HG02610 (cell line): ENCODE measurements at regions not wholly inside any gene's neighbourhood (a gene's known extent, or its start where the extent isn't known, plus 50 kb on each side); places are given as distances from the start of the nearest gene placed in this dataset.

Experiments used
- ATAC-seq: cut with Tn5 transposase; IDR thresholded peaks from one replicate; pipeline ENCODE4 v1.9.1; 2021; ENCODE audit warnings: mild to moderate bottlenecking, moderate library complexity; ENCODE audit not compliant: unreplicated experiment

DNA sequence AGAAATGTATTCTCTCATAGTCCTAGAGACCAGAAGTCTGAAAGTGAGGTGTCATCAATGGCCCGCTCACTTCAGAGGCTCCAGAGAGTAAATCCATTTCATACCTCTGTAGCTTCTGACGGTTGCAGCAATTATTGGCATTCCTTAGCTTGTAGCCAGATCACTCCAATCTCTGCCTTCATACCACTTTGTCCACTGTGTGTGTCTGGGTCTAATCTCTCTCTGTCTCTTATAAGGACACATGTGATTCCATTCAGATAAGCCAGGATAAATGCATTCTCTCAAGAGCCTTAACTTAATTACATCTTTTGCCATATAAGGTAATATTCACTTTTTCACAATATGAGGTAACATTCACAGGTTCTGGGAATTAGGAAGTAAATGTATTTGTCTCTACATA, 365.7 kb downstream of the GXYLT1 start:
- no peak for ATAC-seq

GRCh38 chr12:41777064-41777790, 367.4 kb downstream of the GXYLT1 start:
- no peak for ATAC-seq

DNA sequence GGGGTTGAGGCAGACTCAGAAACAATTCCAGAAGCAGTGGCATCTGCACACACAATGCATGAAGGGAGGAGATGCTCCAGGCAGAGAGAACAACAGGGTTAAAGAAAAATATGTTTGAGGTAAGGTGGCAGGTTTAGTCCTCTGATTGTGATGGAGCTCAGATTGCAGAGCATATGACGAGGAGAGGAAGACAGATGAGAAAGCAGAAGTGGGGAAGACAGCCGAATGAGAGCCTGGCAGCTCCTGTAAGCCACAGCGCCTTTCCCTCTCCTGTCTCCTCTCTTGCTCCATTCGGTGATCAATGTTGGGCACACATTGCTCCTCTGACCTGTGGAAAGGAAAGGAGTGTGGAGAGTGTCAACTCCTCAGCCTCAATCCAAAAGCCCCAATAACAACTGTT, 372.2 kb downstream of the GXYLT1 start:
- no peak for ATAC-seq

DNA sequence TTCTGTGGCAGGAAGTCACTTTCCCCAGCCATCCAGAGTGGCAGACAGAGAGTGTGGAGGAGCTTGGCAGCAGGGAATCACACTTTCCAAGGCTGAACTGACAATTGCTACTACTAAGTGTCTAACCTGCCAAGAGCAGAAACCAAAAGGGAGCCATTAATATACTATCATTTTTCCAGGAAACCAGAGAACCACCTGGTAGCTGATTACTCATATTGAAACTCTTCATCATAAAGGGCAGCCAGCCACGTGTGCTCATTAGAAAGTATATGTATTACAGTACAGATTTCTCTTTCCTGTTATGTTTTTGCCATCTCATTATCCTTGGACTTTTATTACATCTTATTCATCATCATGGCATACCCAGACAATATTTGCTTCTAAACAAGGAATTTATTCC, 374.9 kb downstream of the GXYLT1 start:
- ATAC-seq, result peak; percentile 57

GRCh38 chr12:41768456-41768855, 376.2 kb downstream of the GXYLT1 start:
- no peak for ATAC-seq

DNA sequence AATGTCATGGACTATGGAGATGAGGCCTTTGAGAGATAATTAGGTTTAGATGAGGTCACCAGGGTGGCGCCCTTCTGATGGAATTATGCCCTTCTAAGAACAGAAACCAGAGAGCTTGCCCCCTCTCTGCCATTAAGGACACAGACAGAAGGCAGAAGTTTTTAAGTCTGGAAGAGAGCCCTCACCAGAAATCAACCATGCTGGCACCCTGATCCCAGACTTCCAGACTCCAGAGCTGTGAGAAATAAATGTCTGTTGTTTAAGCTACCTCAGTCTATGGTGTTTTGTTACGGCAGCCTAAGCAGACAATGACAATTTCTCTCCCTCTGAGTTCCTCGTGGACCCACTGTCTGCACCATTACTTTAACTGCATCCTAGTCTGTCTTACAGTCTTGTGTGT, 382.0 kb downstream of the GXYLT1 start:
- no peak for ATAC-seq

DNA sequence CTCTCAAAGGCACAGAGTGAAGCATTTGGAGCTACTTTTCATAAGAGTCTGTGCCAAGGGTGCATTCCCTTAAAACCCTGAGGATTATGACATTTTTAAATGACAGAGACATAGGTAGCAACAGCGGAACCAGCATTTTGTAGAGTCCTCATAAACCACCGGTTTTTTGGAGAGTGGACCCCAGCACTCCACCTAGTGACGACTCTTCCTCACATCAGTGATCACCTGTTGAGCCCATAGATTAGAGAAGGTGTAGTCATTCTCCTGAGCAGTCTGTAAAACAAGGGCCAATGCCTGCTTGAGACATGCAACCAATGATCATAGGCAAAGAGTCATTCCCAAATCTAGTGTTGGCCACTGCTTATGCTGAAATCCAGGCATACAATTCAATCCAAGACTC, 399.1 kb downstream of the GXYLT1 start:
- ATAC-seq, result no peak

GRCh38 chr12:41743835-41744234, 400.8 kb downstream of the GXYLT1 start:
- ATAC-seq, result no peak

DNA sequence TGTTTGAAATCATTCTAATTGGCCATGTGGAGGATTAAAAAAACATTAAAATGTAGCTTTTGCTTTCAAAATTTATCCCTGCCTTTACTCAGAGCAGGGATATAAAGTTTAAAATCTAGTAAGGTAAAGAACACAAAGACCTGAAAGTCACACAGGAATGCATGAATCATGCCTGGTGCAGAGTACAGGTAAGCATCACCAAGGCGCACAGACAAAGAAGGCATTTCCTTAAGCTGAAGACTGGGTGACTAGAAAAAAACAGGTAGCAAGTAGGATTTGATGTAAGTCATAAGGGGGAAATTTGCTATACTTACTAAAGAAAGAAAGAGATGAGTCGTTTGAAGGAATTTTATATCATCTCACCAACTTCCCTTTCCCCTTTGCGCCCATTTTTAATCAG, 405.6 kb downstream of the GXYLT1 start:
- no peak for ATAC-seq

DNA sequence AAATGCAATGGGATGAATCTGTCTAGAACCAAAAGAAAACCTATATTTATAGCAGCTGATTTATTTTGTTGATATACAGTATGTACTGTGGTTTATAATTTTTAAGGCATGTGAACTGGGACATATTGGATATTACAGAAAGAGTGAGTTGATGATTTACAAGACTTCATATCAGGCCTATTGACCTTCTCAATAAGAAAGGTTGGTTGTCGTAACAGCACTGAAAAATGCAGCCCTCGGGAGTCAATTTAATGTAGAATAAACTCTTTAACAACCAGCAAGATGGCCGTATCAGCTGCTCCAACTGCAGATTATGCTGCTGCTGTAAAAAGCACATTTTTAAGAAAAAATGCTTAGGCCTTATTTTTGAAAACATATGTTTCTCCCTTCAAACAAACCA, 407.3 kb downstream of the GXYLT1 start:
- no peak for ATAC-seq

GRCh38 chr12:41736436-41736835, 408.2 kb downstream of the GXYLT1 start:
- ATAC-seq, result no peak

DNA sequence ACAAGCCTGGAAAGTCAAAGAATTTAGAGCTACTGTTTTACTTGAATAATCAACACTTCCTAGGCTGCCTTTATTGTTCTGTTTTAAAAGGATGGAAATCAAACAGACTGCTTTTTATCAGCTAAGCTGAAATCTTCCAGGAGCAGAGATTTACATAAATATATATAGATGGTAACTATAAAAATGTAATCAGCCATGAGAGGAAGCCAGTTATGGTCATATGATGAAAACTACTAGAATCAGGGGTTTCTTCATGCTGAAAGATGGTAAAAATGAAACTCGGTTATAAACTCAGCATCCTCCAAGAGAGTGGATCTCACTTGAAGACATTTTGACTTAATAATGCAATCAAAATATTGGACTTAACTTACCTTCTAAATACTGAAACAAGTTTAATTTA, 413.0 kb downstream of the GXYLT1 start:
- no peak for ATAC-seq

DNA sequence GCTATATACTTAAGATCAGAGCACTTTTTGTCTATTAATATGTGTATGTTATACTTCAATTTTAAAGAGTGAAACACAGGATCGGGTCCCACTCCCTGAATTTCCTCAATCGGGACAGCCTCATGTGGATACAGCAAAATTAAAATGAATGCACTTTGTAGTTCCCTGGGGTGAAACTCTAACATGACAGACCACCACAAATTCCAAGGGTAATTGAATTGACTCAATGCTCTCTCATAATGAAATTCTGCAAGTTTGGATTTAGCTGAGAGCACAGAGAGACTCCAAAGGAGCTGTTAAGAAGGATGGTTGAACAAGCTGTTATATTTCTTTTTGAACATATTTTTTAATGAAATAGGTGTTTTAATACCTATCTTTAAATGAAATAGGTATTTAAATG, 413.6 kb downstream of the GXYLT1 start:
- no peak for ATAC-seq

- no peak for ATAC-seq
Measured at GRCh38 chr12:41724216-41724615, 420.5 kb downstream of the GXYLT1 start.

DNA sequence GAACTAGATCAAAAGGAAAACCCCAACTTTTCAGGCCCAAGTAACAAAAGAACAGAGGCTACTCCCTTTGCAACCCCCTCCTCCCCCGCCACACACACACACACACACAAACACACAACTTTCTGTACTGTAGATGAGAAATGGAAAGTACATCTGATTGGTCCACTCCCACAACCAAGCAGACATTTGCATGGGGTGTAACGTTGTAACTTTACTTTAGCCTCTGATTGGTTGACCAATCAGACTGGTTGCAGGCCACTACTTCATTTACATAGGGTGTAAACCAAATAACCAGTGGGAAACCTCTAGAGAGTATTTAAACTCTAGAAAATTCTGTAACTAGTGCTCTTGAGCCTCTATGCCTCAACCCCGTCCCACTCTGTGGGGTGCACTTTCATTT, 425.5 kb downstream of the GXYLT1 start:
- ATAC-seq, result no peak

DNA sequence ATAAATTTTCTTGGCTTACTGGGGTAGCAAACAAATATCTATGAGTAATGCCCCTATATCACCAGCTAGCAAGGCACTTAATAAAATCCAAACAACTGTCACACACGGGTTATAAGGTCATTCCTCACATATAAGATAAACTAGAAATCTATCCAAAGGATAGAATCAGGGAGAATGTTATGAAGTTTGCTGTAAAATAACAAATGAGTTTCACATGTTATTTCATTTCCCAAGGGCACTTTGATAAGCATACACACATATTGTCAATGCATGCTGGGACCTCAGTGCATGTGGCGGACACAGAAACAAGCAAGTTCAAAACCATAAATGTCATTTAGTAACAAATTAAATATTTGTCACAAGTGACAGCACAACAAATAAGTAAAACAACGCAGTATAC, 429.4 kb downstream of the GXYLT1 start:
- no peak for ATAC-seq

DNA sequence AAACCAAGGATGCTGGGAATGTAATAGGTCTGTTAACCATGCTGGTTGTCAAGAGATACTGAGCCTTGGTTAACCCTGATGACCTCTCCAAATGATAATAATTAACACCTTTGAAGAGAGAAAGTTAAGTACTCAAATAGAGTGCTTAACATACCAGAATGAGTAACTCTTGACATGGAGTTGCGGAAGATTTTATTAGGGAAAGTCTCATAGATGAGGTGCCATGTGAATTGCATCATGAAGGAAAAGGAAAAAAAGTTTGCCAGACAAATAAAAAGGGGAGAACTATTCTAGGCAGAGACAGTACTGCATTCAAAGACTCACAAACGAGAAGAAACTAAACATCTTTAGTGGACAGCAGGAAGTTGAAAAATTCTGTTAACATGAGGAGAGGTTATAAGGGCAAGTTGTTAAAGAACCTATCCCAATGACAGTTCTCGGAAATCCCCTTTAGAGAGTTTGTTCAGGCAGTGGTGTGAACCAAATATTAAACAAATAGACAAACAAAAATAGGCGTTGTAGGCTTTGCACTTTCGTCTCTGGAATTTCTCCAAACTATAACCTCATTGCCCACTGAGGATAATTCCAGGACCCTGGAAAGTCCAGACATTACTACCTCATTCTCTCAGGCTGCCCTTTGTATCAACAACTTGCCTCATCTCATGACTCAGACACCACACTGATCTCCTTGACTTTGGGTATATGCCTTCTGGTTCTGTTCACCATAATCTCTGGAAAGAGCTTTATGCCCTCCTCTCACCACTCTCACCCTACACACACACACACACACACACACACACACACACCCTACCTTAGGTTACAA, 435.0 kb downstream of the GXYLT1 start:
- no peak for ATAC-seq

GRCh38 chr12:41709012-41709411, 435.7 kb downstream of the GXYLT1 start:
- ATAC-seq, result no peak

DNA sequence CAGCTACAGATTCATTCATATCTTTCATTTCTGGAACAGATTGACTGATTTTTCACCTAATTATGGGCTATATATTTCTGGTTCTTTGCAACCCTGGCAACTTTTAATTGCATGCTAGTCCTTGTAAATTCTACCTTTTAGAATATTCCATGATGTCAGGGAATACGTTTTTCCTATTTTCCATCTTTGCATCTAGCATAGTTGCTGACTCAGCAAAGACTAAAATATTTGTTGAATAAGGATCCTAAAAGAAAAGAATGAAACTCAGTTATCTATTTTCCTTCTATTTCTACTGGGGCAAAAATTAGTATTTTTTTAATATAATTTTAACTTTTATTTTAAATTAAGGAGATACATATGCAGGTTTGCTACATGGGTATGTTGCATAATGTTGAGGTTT, 438.3 kb downstream of the GXYLT1 start:
- ATAC-seq, result no peak

- no peak for ATAC-seq
Measured at GRCh38 chr12:41701943-41702601, 442.6 kb downstream of the GXYLT1 start.

- no peak for ATAC-seq
Measured at GRCh38 chr12:41700940-41701339, 443.7 kb downstream of the GXYLT1 start.

DNA sequence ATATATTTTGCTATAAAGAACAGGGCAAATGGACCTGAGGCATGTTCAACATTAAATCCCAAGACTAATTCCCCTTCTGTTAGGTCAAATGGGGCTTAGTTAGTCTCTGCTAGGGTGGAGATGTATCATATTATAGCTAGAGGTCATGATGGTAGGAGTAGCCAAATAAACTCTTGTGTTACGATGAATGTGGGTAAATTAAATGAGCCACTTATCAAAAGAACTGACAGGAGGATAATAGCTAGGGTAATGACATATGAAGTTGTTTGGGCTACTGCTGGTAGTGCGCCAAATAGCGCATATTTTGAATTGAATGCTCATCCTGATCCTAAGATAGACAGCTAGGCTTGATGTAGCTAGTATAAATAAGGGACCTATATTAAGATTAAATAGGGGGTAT, 445.0 kb downstream of the GXYLT1 start:
- no peak for ATAC-seq
